Ovary (tissue), 7 donors: ENCODE measurements at regions not wholly inside any gene's neighbourhood (a gene's known extent, or its start where the extent isn't known, plus 50 kb on each side); places are given as distances from the start of the nearest gene placed in this dataset.

ENCODE experiments used
- DNase-seq, 5 donors: peaks; one replicate each; pipeline ENCODE4 v3.0.0-alpha.2; 2019 to 2020
- H3K27ac ChIP-seq, 2 donors: fragments of 200-600 bp; one replicate each; pipeline versions ENCODE4 v1.5.1 to v1.8.0; 2019 to 2022
- H3K27me3 ChIP-seq: fragments of 200-600 bp; one replicate; pipeline ENCODE4 v1.8.0; 2022
- H3K36me3 ChIP-seq: fragments of 200-600 bp; sonication (generic); one replicate; pipeline ENCODE4 v1.5.1; 2019
- H3K4me1 ChIP-seq: one replicate; pipeline ENCODE4 v1.8.1; 2013; ENCODE audit warnings: mild to moderate bottlenecking, moderate library complexity; ENCODE audit not compliant: insufficient read depth
- H3K4me3 ChIP-seq: fragments of 200-600 bp; sonication (generic); one replicate; pipeline ENCODE4 v1.5.1; 2017
- H3K9me3 ChIP-seq, 2 donors: fragments of 200-600 bp in 1 of 2; sonication (generic) in 1 of 2; one replicate each; pipeline versions ENCODE4 v1.5.1 to v1.8.1; 2013 to 2019; ENCODE audit warnings: mild to moderate bottlenecking in 1 of 2, moderate library complexity in 1 of 2
- EP300 ChIP-seq: sonication (generic); formaldehyde crosslinking; IDR thresholded peaks from one replicate; pipeline ENCODE4 v1.6.1; 2017; ENCODE audit warnings: antibody characterized with exemption
- POLR2A ChIP-seq: fragments of 450-650 bp; IDR thresholded peaks from one replicate; pipeline ENCODE4 v1.6.1; 2017; ENCODE audit warnings: antibody characterized with exemption, mild to moderate bottlenecking, moderate library complexity
- WGBS, 3 donors: extraction: QIAGEN DNeasy Blood & Tissue Kit in 1 of 3; methylation state at CpG; one replicate each; pipeline versions ENCODE4 v1.1.5 to v1.1.7; 2013 to 2017; 5-methylcytosine and 5-hydroxymethylcytosine counted together
- intact Hi-C, 4 donors: fragments of 100-400 bp; cut with DNase I; formaldehyde crosslinking; loops; one replicate each; pipeline versions ENCODE4 v1.11.0 to v1.15.1; 2022 to 2023
- TF ChIP-seq, protein P1 (sequence below), 3 donors: fragments of 450-650 bp in 2 of 3; fragments of 200-600 bp in 1 of 3; IDR thresholded peaks; one replicate each; pipeline versions ENCODE4 v1.5.1 to v1.8.0; 2016 to 2022; ENCODE audit warnings: antibody characterized with exemption in 3 of 3, mild to moderate bottlenecking in 1 of 3
- donor health status: DM: no; HTN: no; CAD: no; lungs with moderate emphysema.
- donor health status: DM: no; HTN: no; CAD: no.
- donor health status: Bipolar disorder and iron deficiency.
- donor health status: DM: no; HTN: no; CAD: no.
- donor health status: DM: yes; HTN: yes; CAD: no.

DNA sequence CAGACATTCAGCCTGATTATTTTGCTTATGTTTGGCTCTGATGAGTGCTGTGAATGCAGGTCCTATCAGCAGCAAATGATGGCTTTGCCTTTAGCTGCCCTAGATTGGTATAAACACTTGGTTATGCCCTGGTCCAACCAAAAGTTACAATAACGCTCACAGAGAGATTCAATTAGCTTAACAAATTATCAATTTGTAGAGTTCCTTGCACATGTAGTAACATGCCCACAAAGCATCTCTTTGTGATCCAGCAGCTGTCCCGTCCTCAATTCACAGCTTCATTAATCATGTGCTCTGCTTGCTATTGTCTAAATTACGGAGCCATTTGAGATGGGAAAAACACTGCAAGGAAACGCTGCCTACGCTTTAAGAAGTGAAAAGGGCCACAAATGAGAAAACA is 457.9 kb downstream of the HDGFL1 start:
- WGBS, 3 donors, result 88 to 92% (median 91%) methylated on average over 5 of the region's 5 CpGs
- no peaks in the 10 kb centered on the region for H3K36me3 ChIP-seq
- H3K4me3 ChIP-seq, result no peak overlapping the region
- no peaks in the 10 kb centered on the region for H3K27me3 ChIP-seq
- DNase-seq, result no peak
- no peak overlapping the region for H3K27ac ChIP-seq
- TF ChIP-seq EP300 (no peak), POLR2A (no peak)
- TF ChIP-seq, protein P1, sequence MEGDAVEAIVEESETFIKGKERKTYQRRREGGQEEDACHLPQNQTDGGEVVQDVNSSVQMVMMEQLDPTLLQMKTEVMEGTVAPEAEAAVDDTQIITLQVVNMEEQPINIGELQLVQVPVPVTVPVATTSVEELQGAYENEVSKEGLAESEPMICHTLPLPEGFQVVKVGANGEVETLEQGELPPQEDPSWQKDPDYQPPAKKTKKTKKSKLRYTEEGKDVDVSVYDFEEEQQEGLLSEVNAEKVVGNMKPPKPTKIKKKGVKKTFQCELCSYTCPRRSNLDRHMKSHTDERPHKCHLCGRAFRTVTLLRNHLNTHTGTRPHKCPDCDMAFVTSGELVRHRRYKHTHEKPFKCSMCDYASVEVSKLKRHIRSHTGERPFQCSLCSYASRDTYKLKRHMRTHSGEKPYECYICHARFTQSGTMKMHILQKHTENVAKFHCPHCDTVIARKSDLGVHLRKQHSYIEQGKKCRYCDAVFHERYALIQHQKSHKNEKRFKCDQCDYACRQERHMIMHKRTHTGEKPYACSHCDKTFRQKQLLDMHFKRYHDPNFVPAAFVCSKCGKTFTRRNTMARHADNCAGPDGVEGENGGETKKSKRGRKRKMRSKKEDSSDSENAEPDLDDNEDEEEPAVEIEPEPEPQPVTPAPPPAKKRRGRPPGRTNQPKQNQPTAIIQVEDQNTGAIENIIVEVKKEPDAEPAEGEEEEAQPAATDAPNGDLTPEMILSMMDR (IDR thresholded peaks at IDR 0.05), result no peak
- no peaks in the 10 kb centered on the region for H3K4me1 ChIP-seq
- H3K9me3 ChIP-seq, result no peaks in the 10 kb centered on the region
- intact Hi-C loops, result no loop called here

DNA sequence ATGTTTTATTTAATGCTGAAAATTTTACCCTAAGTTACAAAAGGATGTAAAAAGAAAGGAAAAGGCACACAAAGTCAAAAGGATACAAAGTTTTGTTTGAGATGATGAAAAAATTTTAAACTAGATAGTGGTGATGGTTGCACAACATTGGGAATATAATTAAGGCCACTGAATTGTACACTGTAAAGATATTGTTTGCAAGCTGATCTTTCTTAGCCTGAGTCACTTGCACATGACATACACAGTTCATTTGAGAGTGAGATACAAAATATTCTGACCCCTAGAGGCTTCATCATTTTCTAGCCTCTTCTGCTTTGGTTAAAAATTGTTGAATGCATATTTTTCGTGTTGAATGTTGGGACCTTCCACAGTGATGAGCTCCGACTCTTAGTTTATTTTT is 462.6 kb downstream of the HDGFL1 start:
- Histone ChIP-seq H3K36me3 (no peaks in the 10 kb centered on the region), H3K27ac (no peak overlapping the region), H3K27me3 (no peaks in the 10 kb centered on the region), H3K4me1 (no peaks in the 10 kb centered on the region), H3K4me3 (no peak overlapping the region), H3K9me3 (no peaks in the 10 kb centered on the region)
- no peak for DNase-seq
- WGBS, 3 donors, result 91 to 94% (median 94%) methylated on average over 2 of the region's 2 CpGs
- TF ChIP-seq, protein P1 (IDR thresholded peaks at IDR 0.05), result no peak
- TF ChIP-seq EP300 (no peak), POLR2A (no peak)
- intact Hi-C loops, result no loop called here

DNA sequence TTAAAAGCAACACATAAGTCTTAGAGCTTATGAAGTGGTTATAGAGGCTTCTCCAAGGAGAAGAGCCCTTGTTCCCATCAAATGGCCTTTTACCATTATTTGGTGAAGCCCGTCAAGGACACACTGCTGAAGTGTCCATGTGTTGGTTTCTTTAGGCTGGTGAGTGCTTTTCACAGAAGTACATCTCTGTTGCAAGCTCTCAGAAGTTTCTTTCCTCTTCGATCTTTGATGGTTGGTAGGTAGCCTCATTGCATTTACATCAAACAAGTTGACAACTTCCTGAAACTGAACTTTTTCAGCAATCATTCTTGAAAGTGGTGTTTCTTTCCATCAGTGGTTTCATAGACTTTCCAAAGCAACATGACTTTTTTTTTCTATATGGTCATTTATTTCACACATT is 465.6 kb downstream of the HDGFL1 start:
- 95 to 100% (median 97%) methylated on average over 2 of the region's 2 CpGs for WGBS, 3 donors
- Histone ChIP-seq H3K4me1 (no peaks in the 10 kb centered on the region), H3K4me3 (no peak overlapping the region), H3K27ac (no peak overlapping the region), H3K27me3 (no peaks in the 10 kb centered on the region), H3K9me3 (no peaks in the 10 kb centered on the region), H3K36me3 (no peaks in the 10 kb centered on the region)
- DNase-seq, result no peak
- intact Hi-C loops, result no loop called here
- TF ChIP-seq POLR2A, result no peak
- TF ChIP-seq EP300, result no peak
- TF ChIP-seq, protein P1 (IDR thresholded peaks at IDR 0.05), result no peak

DNA sequence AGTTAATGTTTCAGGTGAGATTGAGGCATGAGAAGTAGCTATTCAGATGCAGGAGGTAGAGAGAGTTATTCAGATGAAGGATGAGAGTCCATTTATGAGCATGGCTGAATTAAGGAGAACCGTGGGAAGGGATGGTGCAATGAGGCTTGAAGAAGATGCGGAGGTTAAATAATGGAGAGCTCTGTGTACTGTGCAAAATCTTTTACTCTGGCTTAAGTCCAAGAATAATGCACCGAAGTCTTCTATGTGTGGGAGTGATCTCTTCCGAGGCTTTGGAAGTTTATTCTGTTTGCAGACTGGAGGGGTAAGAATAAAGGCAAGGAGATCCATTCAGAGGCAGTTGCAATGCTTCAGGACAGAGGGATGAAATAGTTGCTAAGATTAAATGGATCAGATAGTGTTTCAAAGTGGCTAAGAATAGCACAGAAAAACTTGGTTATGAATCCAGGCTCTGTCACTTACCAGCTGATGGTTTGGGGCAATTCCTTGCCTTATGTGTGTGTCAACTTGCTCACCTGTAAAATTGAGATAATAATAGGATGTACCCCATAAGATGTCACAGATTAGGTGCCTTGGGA is 467.1 kb downstream of the HDGFL1 start:
- H3K9me3 ChIP-seq, result no peaks in the 10 kb centered on the region
- no peak for DNase-seq
- no peak overlapping the region for H3K27ac ChIP-seq
- no peak overlapping the region for H3K4me3 ChIP-seq
- H3K4me1 ChIP-seq, result no peaks in the 10 kb centered on the region
- WGBS, 3 donors, result 16 to 18% (median 17%) methylated on average over 4 of the region's 4 CpGs
- H3K36me3 ChIP-seq, result no peaks in the 10 kb centered on the region
- intact Hi-C loops, result no loop called here
- H3K27me3 ChIP-seq, result no peaks in the 10 kb centered on the region
- TF ChIP-seq POLR2A, result no peak

- Histone ChIP-seq H3K4me1 (no peaks in the 10 kb centered on the region), H3K9me3 (no peaks in the 10 kb centered on the region), H3K27me3 (no peaks in the 10 kb centered on the region), H3K4me3 (no peak overlapping the region), H3K36me3 (no peaks in the 10 kb centered on the region), H3K27ac (no peak overlapping the region)
- no peak for TF ChIP-seq POLR2A
- TF ChIP-seq, protein P1 (IDR thresholded peaks at IDR 0.05), result no peak
- no peak for TF ChIP-seq EP300
- no peak for DNase-seq
- intact Hi-C loops, result no loop called here
- WGBS, 3 donors, result 86 to 97% (median 87%) methylated on average over 1 of the region's 1 CpG
Observed at GRCh38 chr6:23040899-23041298, 471.5 kb downstream of the HDGFL1 start.
